Nephron (organoid): ENCODE measurements at regions not wholly inside any gene's neighbourhood (a gene's known extent, or its start where the extent isn't known, plus 50 kb on each side); places are given as distances from the start of the nearest gene placed in this dataset.

Experiments used
- H3K27ac Mint-ChIP-seq, 3 experiments: 2 replicates each; pipeline ENCODE4 v1.8.0; 2020; ENCODE audit warnings: mixed read lengths in 3 of 3, mild to moderate bottlenecking in 2 of 3, moderate library complexity in 1 of 3
- H3K27me3 Mint-ChIP-seq: 2 replicates; pipeline ENCODE4 v1.8.0; 2021; ENCODE audit warnings: low read depth, mild to moderate bottlenecking, moderate library complexity, mixed read lengths
- H3K36me3 Mint-ChIP-seq: 2 replicates; pipeline ENCODE4 v1.8.0; 2020; ENCODE audit warnings: low read depth, mixed read lengths
- H3K4me1 Mint-ChIP-seq: 2 replicates; pipeline ENCODE4 v1.8.0; 2020; ENCODE audit warnings: mixed read lengths
- H3K4me3 Mint-ChIP-seq, 3 experiments: 2 replicates each; pipeline ENCODE4 v1.8.0; 2020; ENCODE audit warnings: mild to moderate bottlenecking in 3 of 3, mixed read lengths in 3 of 3, moderate library complexity in 2 of 3
- H3K9me3 Mint-ChIP-seq: 2 replicates; pipeline ENCODE4 v1.8.0; 2020; ENCODE audit warnings: mixed read lengths
- TF ChIP-seq, protein P1 (sequence below), 3 experiments: fragments of 200-600 bp; sonication (generic); IDR thresholded peaks; one replicate each; pipeline ENCODE4 v1.5.0; 2021; ENCODE audit warnings: antibody characterized with exemption in 3 of 3; ENCODE audit not compliant: unreplicated experiment in 3 of 3

DNA sequence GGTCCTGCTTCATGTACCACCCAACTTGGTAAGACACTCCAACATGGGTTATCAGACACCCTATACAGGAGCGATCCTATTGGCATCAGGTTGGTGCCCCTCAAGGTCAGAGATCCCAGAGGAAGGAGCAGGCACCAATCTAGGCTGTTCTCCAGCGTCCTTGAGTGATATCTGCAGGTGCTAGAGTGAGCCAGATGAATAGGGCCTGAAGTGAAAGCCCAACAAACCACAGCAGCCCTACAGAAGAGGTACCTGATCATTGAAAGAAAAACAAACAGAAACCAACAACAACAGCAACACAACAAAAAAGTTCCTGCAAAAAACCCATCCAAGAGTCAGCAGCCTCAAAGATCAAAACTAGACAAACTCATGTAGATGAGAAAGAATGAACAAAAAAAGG lies 584.8 kb downstream of the HINT1 start:
- Mint-ChIP-seq H3K27me3 (no peaks in the 10 kb centered on the region), H3K36me3 (no peaks in the 10 kb centered on the region), H3K4me3 (no peak overlapping the region), H3K4me1 (no peaks in the 10 kb centered on the region), H3K27ac (no peak overlapping the region), H3K9me3 (no peaks in the 10 kb centered on the region)
- TF ChIP-seq, protein P1, sequence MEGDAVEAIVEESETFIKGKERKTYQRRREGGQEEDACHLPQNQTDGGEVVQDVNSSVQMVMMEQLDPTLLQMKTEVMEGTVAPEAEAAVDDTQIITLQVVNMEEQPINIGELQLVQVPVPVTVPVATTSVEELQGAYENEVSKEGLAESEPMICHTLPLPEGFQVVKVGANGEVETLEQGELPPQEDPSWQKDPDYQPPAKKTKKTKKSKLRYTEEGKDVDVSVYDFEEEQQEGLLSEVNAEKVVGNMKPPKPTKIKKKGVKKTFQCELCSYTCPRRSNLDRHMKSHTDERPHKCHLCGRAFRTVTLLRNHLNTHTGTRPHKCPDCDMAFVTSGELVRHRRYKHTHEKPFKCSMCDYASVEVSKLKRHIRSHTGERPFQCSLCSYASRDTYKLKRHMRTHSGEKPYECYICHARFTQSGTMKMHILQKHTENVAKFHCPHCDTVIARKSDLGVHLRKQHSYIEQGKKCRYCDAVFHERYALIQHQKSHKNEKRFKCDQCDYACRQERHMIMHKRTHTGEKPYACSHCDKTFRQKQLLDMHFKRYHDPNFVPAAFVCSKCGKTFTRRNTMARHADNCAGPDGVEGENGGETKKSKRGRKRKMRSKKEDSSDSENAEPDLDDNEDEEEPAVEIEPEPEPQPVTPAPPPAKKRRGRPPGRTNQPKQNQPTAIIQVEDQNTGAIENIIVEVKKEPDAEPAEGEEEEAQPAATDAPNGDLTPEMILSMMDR (IDR thresholded peaks at IDR 0.05; ENCODE audit: unreplicated experiment in 3 of 3) = no peak

DNA sequence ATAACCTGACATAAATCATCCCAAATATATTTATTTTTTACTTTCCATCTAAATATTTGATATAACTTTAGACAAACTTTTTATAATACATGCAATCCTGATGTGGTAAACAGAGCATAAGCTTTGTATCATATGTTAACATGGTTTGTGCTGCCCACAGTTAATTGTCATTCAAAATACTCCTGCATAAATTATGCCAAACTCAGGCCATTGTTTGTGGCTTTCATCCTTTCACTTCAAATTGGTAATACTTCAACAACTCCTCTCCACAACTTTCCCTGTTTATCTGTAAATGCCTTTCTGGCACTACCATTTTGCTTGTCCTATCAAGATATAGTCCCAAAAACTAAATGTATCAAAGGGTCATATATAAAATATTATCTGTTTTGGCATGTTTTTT lies 586.7 kb downstream of the HINT1 start:
- no peak overlapping the region for H3K27ac Mint-ChIP-seq
- TF ChIP-seq, protein P1 (IDR thresholded peaks at IDR 0.05; ENCODE audit: unreplicated experiment in 3 of 3) = no peak
- H3K9me3 Mint-ChIP-seq = no peaks in the 10 kb centered on the region
- H3K4me3 Mint-ChIP-seq = no peak overlapping the region
- H3K27me3 Mint-ChIP-seq = peaks cover 5% of the 10 kb centered on the region
- H3K36me3 Mint-ChIP-seq = no peaks in the 10 kb centered on the region
- no peaks in the 10 kb centered on the region for H3K4me1 Mint-ChIP-seq

DNA sequence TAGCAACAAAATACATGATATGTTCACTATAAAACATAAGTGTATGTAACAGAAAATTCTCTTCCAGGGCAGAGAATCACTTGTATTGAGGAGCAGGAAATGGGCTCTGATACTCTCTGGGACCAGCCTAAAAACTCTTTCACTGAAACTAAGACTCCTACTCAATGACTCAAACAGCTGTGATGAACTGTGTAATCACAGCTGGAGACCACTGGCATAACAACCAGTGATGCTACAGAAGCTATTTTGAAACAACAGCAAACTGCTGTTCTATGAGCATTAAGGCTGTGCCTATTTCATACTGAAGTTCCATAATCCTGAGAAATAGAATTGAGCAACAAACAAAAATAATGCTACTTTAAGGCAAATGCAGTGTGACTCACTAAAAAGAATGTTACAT lies 594.0 kb downstream of the HINT1 start:
- Mint-ChIP-seq H3K4me1 (no peaks in the 10 kb centered on the region), H3K36me3 (no peaks in the 10 kb centered on the region), H3K4me3 (no peak overlapping the region), H3K27me3 (peaks cover 5% of the 10 kb centered on the region), H3K9me3 (no peaks in the 10 kb centered on the region), H3K27ac (no peak overlapping the region)
- TF ChIP-seq, protein P1 (IDR thresholded peaks at IDR 0.05; ENCODE audit: unreplicated experiment in 3 of 3) = no peak

DNA sequence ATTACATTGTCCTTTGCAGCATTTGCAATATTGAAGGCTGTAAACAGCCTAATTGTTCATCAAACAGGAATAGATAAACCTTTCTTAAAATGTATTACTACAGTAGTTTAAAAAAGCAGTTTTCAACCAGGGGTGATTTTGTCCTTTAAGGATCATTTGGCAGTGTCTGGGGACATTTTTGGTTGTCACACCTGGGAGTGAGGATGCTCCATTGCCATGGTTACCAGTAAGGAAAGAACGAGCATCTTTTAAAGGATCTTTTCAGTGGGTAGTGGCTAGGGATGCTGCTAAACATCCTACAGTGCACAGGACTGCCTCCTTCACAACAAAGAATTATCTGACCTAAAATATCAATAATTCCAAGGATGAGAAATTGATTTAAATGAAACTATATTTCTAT lies 596.3 kb downstream of the HINT1 start:
- TF ChIP-seq, protein P1 (IDR thresholded peaks at IDR 0.05; ENCODE audit: unreplicated experiment in 3 of 3) = no peak
- peaks cover 3% of the 10 kb centered on the region for H3K27me3 Mint-ChIP-seq
- no peaks in the 10 kb centered on the region for H3K36me3 Mint-ChIP-seq
- H3K27ac Mint-ChIP-seq = no peak overlapping the region
- H3K4me1 Mint-ChIP-seq = no peaks in the 10 kb centered on the region
- H3K4me3 Mint-ChIP-seq = no peak overlapping the region
- H3K9me3 Mint-ChIP-seq = peaks cover 3% of the 10 kb centered on the region

DNA sequence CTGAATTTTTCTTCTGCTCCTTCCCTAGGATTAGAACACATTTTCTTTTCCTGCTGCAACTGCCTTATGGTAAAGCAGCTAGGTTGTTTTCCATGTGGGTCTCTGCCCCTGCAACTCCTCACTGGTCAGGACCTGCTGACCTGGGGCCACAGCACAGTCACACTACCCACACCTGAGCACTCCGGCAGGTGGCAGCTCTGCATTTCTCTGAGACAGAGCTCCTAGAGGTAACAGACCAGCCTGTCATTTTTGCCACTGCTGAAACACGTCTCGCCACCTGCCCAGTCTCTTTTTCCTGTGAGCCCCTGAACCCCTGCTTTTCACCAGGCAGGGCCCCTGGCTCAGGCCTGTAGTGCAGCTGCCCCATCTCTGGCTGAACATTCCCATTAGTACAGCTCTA lies 609.6 kb downstream of the HINT1 start:
- H3K27ac Mint-ChIP-seq = no peak overlapping the region

DNA sequence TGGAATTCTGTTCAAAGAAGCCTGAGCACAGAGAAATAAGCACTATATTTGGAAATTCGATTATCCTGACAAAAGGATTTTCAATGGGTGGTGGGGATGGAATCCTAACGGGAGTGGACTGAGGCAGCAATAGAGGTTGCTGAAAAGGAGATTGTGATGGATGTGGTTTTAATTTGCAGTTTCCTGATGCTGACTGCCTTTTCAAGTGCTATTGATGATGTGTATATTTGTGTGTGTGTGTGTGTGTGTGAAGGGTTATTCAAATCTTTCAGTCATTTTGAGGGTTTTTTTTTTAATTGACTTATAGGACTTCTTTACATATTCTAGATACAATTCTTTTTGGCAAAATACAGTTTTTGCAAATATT lies 614.5 kb downstream of the HINT1 start:
- Mint-ChIP-seq H3K36me3 (no peaks in the 10 kb centered on the region), H3K27me3 (no peaks in the 10 kb centered on the region), H3K27ac (no peak overlapping the region), H3K9me3 (peaks cover 32% of the 10 kb centered on the region), H3K4me3 (no peak overlapping the region), H3K4me1 (no peaks in the 10 kb centered on the region)
- TF ChIP-seq, protein P1 (IDR thresholded peaks at IDR 0.05; ENCODE audit: unreplicated experiment in 3 of 3) = no peak

More for the DNA sequence above, 609.6 kb downstream of the HINT1 start:
- TF ChIP-seq, protein P1 (IDR thresholded peaks at IDR 0.05; ENCODE audit: unreplicated experiment in 3 of 3) = no peak
- peaks cover 34% of the 10 kb centered on the region for H3K9me3 Mint-ChIP-seq
- H3K36me3 Mint-ChIP-seq = no peaks in the 10 kb centered on the region
- H3K27me3 Mint-ChIP-seq = no peaks in the 10 kb centered on the region
- no peaks in the 10 kb centered on the region for H3K4me1 Mint-ChIP-seq
- no peak overlapping the region for H3K4me3 Mint-ChIP-seq
